Activated CD8-positive, alpha-beta memory T cell treated with anti-CD3 and anti-CD28 coated beads, Interleukin-2, amount 10 ng/mL, durations not matched to agents 7 days and 5 days (primary cell): ENCODE measurements at regions not wholly inside any gene's neighbourhood (a gene's known extent, or its start where the extent isn't known, plus 50 kb on each side); places are given as distances from the start of the nearest gene placed in this dataset.
"Not testable (repeated sequence)": the region's sequence is repeated elsewhere in the genome, so short reads cannot be mapped to it uniquely, and the experiment has no call there.

Experiments
- ATAC-seq: fragments of 150-1000 bp; cut with Tn5 transposase; one replicate; pipeline ENCODE4 v1.10.0; 2021; ENCODE audit warnings: moderate library complexity
- CTCF ChIA-PET: fragments of 350-600 bp; sonication (Branson Sonifier 250); formaldehyde crosslinking; loops from one replicate; lab custom pipeline; 2021; ENCODE audit warnings: antibody characterized with exemption; lab: Charles Lee
- DNase-seq: peaks from one replicate; pipeline ENCODE4 v3.0.0-alpha.2; 2020
- H3K27ac Mint-ChIP-seq: one replicate; pipeline ENCODE4 v1.8.0; 2021; ENCODE audit warnings: mild to moderate bottlenecking, mixed read lengths
- H3K27me3 Mint-ChIP-seq: one replicate; pipeline ENCODE4 v1.8.0; 2021; ENCODE audit warnings: mixed read lengths
- H3K36me3 Mint-ChIP-seq: one replicate; pipeline ENCODE4 v1.8.0; 2021; ENCODE audit warnings: mild to moderate bottlenecking, mixed read lengths
- H3K4me1 Mint-ChIP-seq: one replicate; pipeline ENCODE4 v1.8.0; 2021; ENCODE audit warnings: mixed read lengths
- H3K4me3 Mint-ChIP-seq: one replicate; pipeline ENCODE4 v1.8.0; 2021; ENCODE audit warnings: mild to moderate bottlenecking, moderate library complexity, mixed read lengths
- H3K9me3 Mint-ChIP-seq: one replicate; pipeline ENCODE4 v1.8.0; 2022; ENCODE audit warnings: low read depth, mixed read lengths

DNA sequence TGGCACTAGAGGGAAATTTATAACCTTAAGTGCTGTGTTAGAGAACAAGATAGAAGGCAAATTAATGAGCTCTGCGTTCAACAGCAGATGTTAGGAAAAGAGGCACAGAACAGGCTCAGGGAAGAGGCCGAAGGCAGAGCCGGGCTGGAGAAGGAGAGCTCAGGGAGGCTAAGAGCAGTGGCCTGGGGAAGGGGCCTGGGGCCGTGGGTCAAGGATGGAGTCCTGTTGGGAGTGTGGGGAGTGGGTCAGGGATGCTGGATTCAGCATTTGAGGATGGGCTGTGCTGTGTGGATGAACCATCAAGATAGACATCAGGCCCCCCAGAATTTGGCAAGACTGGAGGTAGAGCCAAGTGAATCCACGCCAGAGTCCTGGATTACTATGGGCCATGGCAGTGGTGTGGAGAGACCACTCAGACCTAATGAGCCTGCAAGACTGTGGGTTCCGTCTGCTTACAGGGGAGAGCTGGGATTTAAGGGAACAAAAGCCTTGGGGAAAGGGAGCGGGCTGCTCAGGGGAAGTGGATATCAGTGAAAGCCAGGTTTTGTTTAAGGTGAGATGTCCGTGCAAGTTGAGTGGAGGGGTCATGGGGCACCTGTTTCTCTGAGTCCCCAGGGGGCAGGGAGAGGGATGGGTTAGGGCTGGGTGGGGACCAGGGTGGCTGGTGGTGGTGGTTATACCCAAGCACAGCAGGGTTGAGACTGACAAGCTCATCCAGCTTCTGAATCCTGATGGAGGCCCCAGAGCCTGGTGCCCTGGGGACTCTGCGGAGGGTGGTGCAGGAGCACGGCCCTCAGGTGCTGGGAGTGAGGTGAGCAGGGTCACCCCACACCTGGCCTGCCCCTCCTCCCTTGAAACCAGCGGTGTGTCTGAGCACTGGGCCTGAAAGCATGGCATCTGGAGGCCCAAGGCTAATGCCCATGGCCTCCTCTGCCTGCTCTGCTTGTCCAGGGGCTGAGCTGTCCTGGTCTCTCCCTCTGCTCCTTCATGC lies 101.7 kb downstream of the BMS1 start:
- CTCF ChIA-PET = no interaction called here
- ATAC-seq = no peak
- Mint-ChIP-seq H3K27ac (no peak overlapping the region), H3K9me3 (peaks cover 7% of the 10 kb centered on the region), H3K36me3 (no peaks in the 10 kb centered on the region), H3K4me1 (no peaks in the 10 kb centered on the region), H3K27me3 (no peaks in the 10 kb centered on the region), H3K4me3 (no peak overlapping the region)
- no peak for DNase-seq

DNA sequence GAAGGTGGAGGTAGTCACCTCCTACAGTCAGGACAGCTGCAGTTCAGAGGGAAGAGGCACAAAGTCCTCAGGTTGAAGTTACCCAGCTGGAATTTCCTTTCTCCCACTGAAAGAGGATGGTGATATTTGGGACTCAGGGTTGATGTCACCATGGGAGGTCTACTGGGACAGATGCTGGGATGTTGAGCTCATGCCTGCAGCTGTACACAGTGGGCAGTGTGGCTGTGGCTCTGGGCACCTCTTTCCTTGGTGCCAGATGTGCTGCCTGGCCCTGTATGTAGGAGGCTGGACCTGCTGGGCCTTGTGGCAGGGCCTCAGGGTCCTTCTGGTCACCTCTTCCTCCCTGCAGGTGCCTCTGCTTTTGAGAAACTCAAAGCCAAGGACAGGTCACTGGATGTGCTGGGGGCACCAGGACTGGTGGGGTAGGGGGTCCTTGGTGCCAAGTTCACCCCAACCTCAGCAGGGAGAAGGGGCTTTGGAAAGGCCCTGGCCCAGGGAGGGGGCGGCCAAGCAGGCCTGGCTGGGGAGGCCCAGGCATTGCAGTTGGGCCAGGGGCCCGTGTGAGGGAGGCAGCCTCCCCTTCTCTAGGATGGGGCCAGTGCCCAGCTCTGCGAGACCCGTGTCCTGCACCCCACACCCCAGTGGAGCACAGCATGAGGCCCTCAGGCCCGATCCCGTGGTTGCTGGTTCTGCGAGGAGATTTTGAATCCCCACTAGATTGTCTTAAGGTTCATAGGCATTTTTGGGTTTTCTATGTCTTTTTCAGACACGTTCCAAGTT lies 103.1 kb downstream of the BMS1 start:
- Mint-ChIP-seq H3K36me3 (no peaks in the 10 kb centered on the region), H3K27me3 (peaks cover 3% of the 10 kb centered on the region), H3K4me1 (no peaks in the 10 kb centered on the region), H3K27ac (no peak overlapping the region), H3K9me3 (peaks cover 7% of the 10 kb centered on the region), H3K4me3 (no peak overlapping the region)
- CTCF ChIA-PET = no interaction called here
- no peak for DNase-seq
- ATAC-seq = no peak

DNA sequence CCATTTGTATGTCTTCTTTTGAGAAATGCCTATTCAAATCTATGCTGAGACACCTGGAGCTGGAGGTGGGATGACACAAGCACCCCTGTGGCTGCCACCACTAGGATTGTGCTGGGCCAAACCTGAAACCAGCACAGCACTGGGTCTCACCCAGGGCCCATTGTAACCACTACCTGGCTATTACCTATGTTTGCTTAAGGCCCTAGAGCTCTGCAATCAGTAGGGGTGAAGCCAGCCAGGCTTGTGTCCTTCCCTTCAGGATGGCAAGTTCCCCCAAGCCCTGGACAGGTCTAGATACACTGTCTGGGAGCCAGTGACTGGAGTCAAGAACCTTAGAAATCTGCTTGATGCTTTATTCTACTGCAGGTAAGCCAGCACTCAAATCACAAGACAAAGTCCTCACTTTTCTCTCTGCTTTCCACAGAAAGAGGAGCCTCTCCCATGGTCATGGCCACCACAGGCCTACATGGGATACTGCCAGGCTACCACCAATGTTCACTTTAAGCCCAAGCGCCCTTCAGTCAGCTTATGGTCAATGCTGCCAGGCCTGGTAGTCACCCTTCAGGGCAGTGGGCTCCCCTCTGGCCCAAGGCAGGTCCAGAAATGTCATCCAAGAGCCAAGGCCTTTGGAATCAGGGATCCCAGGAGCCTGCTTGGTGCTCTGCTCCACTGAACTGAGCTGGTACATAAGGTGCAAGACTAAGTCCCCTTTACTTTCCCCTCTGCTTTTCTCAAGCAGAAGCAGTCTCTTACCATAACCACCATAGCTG lies 105.3 kb downstream of the BMS1 start:
- no peak for DNase-seq
- no peaks in the 10 kb centered on the region for H3K9me3 Mint-ChIP-seq
- CTCF ChIA-PET = no interaction called here

DNA sequence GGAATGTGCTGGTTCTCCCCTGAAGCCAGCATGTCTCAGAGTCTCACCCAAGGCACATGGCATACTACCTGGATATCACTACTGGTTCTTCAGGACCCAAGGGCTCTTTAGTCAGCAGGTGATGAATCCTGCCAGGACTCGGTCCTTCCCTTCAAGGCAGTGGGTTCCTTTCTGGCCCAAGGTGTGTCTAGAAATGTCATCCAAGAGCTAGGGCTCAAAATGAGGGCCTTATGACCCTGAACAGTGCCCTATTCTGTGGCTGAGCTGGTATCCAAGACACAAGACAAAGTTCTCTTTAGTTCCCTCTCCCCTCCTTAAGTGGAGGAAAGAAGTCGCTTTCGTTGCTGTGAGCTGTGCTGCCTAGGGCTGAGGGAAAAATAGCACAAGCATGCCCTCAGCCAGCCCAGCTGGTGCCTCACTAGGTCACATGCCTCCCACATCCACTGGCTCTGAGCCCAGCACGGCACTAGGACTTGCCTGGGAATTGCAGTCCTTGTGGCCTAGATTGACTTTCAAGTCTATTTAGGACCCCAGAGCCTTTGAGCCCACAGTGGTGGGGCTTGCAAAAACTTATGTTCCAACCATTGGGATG lies 106.0 kb downstream of the BMS1 start:
- Mint-ChIP-seq H3K27me3 (peaks cover 10% of the 10 kb centered on the region), H3K9me3 (no peaks in the 10 kb centered on the region), H3K4me1 (no peaks in the 10 kb centered on the region), H3K36me3 (no peaks in the 10 kb centered on the region), H3K27ac (no peak overlapping the region), H3K4me3 (no peak overlapping the region)
- CTCF ChIA-PET = no interaction called here
- no peak for ATAC-seq
- DNase-seq = no peak

More for the DNA sequence above, 105.3 kb downstream of the BMS1 start:
- Mint-ChIP-seq H3K27ac (no peak overlapping the region), H3K27me3 (peaks cover 8% of the 10 kb centered on the region), H3K4me1 (no peaks in the 10 kb centered on the region), H3K36me3 (no peaks in the 10 kb centered on the region), H3K4me3 (no peak overlapping the region)
- ATAC-seq = no peak

DNA sequence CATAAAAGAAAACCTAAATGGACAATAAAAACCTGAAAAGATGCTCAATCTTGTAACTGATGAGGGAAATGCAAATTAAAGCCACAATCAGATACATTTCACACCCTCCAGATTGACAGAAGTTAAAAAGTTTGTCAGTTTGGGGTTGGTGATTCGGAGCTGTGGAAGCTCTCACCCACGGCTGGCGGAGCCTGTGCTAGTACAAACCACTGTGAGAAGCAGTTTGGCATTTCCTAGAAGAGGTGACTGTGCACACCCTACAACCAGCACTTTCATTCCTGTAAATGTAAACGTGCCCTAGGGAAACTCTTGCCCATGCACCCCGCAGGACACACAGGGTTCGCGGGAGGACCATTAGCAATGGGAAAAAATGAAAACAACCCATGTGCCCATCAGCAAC lies 114.1 kb downstream of the BMS1 start:
- Mint-ChIP-seq H3K4me3 (no peak overlapping the region), H3K36me3 (peaks cover 1% of the 10 kb centered on the region), H3K9me3 (peaks cover 4% of the 10 kb centered on the region), H3K4me1 (peaks cover 9% of the 10 kb centered on the region), H3K27me3 (peaks cover 38% of the 10 kb centered on the region), H3K27ac (no peak overlapping the region)
- CTCF ChIA-PET = no interaction called here
- ATAC-seq (no peak), DNase-seq (no peak)

DNA sequence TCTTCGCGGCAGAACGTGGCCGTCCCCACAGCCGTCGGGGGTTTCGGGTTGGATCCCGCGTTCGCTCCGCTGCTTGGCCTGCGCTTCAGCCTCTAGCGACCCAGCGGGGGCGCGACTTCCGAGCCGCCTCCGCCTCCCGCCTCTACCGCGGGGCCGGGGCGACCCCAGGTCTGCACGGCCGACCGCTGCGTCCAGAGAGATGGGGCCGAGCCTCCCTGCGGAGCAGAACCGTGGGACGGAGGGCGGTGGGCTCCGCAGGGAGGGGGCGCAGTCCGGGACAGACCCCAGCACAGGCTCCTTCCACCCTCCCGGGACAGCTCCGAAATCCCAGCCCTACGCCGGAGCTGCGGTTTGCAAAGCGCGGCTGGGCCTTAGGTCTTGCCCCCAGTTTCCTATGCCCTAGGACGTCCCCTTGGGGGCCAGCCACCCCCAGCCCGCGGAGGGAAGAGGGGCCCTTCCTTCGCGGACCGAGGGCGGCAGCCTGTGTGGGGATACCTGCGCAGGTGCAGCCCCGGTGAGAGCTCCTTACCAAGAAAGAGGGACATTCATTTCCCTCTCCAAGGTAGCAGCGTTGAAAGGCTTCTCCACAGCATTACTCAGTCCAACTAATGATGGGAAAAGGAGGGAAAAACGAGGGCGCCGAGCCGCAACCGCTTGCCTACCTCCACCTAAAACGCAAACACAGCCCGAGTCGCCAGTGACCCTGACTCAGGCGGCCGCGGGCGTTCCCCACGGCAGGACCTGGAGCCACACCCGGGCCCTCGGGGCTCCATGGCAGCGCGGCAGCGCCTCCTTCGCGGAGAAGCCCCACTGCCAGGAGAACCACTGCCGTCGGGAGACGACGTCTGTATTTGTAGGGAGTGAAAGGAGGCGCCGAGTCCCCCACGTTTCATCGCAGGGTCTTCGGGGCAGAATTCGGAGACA lies 115.7 kb downstream of the BMS1 start:
- Mint-ChIP-seq H3K27me3 (peaks cover 34% of the 10 kb centered on the region), H3K36me3 (peaks cover 1% of the 10 kb centered on the region), H3K4me1 (peaks cover 9% of the 10 kb centered on the region), H3K27ac (no peak overlapping the region), H3K4me3 (no peak overlapping the region), H3K9me3 (peaks cover 4% of the 10 kb centered on the region)
- CTCF ChIA-PET = no interaction called here
- DNase-seq = no peak
- ATAC-seq = no peak

DNA sequence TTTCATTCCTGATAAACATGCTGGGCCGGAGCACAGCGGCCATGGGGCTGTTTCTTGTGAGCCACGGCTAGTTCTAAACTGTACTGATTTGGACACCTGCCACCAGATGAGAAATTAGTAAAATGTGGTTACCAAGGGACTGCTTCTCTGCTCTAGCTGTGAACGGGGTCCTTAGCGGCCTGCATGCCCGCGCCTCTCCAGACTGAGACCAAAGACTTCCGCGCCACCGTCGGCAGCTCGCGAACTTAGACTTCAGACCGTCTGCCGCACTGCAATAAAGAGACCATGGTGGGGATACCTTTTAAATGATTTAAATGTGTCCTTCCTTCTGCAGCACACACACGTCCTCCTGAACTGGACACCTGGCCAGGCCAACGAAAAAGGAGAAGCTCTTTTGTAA lies 116.4 kb downstream of the BMS1 start:
- peaks cover 4% of the 10 kb centered on the region for H3K9me3 Mint-ChIP-seq
- DNase-seq (no peak), ATAC-seq (no peak)
- no peak overlapping the region for H3K4me3 Mint-ChIP-seq
- CTCF ChIA-PET = no interaction called here
- H3K36me3 Mint-ChIP-seq = peaks cover 1% of the 10 kb centered on the region
- peaks cover 9% of the 10 kb centered on the region for H3K4me1 Mint-ChIP-seq
- no peak overlapping the region for H3K27ac Mint-ChIP-seq
- peaks cover 34% of the 10 kb centered on the region for H3K27me3 Mint-ChIP-seq

DNA sequence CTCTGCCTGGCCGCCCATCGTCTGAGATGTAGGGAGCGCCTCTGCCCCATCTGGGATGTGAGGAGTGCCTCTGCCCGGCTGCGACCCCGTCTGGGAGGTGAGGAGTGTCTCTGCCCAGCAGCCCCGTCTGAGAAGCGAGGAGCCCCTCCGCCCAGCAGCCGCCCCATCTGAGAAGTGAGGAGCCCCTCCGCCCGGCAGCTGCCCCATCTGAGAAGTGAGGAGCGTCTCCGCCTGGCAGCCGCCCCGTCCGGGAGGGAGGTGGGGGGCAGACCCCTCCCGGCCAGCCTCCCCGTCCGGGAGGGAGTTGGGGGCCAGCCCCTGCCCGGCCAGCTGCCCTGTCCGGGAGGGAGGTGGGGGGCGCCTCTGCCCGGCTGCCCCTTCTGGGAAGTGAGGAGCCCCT lies 117.8 kb downstream of the BMS1 start:
- H3K36me3 Mint-ChIP-seq, ATAC-seq, H3K4me1 Mint-ChIP-seq, H3K9me3 Mint-ChIP-seq, DNase-seq, H3K27ac Mint-ChIP-seq, H3K4me3 Mint-ChIP-seq, CTCF ChIA-PET: not testable (repeated sequence)
- H3K27me3 Mint-ChIP-seq = peaks cover 33% of the 10 kb centered on the region

DNA sequence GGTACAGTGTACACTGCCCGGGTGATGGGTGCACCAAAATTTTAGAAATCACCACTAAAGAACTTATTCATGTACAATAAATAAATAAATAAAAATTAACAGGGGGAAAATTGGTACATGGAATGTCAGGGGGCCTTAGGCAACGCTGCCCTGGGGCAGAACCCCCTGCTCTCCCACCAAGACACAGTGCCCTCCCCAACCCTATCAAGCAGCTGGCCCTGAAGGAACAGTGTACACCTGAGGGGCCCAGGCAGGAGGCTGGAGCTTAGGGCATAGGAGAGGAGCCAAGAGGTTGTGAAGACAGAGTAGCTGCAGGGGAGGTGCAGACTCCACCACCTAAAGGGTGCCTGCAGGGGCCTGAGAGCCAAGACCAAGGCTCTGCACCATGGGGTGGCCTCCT lies 128.8 kb downstream of the BMS1 start:
- Mint-ChIP-seq H3K9me3 (peaks cover 2% of the 10 kb centered on the region), H3K27me3 (peaks cover 7% of the 10 kb centered on the region), H3K27ac (no peak overlapping the region), H3K4me1 (no peaks in the 10 kb centered on the region), H3K4me3 (no peak overlapping the region), H3K36me3 (no peaks in the 10 kb centered on the region)
- CTCF ChIA-PET = no interaction called here
- DNase-seq = no peak
- ATAC-seq = no peak

DNA sequence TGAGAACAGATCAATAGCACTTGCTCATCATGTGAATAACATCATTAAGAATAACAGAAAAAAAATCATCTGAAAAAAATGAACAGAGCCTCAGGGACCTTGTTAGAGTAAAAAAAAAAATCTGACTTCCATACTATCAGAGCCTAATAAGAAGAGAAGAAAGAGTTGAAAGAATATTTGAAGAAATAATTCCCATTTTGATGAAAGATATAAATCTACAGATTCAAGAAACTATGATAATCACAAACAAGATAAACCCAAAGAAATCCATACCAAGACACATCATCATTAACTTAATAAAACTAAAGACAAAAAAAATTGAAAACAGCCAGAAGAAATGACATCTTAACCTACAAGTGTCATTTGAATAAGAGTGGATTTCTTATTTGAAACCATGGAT lies 134.4 kb downstream of the BMS1 start:
- Mint-ChIP-seq H3K4me1 (no peaks in the 10 kb centered on the region), H3K36me3 (no peaks in the 10 kb centered on the region), H3K9me3 (peaks cover 2% of the 10 kb centered on the region), H3K27ac (no peak overlapping the region), H3K4me3 (no peak overlapping the region), H3K27me3 (peaks cover 2% of the 10 kb centered on the region)
- DNase-seq = no peak
- no peak for ATAC-seq
- CTCF ChIA-PET = no interaction called here

DNA sequence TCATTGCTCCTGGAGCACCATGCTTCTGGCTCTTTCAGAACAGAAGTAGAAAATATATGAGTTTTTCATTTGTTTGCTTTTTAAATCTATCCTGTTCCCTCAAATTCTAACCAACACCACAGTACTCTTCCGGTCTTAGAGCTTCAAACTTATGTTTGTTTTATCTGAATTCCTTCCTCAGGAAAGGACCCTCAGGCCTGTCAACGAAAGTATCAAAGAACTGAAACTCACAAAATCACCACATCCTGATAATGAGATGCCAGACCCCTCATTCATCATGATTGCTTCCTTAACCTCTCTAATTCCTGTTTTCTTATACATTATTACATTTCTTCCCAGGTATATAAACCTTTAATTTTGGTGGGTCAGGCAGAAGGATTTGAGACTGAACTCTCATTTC lies 135.2 kb downstream of the BMS1 start:
- DNase-seq = no peak
- no peak overlapping the region for H3K27ac Mint-ChIP-seq

DNA sequence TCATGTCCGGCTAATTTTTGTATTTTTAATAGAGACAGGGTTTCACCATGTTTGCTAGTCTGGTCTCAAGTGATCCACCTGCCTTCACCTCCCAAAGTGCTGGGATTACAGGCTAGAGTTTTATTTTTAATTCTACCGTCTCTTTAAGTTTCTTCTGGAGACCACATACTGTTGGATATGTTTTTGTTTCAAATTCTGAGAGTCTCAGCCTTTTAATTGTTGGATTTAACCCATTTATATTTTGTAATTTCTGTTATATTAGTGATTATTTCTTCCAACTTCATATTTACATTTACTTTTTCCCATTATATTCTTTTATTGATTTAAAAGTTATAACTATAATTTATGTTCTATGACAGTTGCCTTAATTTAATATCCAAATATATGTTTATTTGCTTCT lies 139.4 kb downstream of the BMS1 start:
- Mint-ChIP-seq H3K4me1 (no peaks in the 10 kb centered on the region), H3K27ac (no peak overlapping the region), H3K9me3 (no peaks in the 10 kb centered on the region), H3K4me3 (no peak overlapping the region), H3K27me3 (peaks cover 11% of the 10 kb centered on the region), H3K36me3 (no peaks in the 10 kb centered on the region)
- CTCF ChIA-PET = no interaction called here
- DNase-seq (no peak), ATAC-seq (no peak)

More for the DNA sequence above, 135.2 kb downstream of the BMS1 start:
- Mint-ChIP-seq H3K36me3 (no peaks in the 10 kb centered on the region), H3K27me3 (peaks cover 4% of the 10 kb centered on the region), H3K4me1 (no peaks in the 10 kb centered on the region), H3K9me3 (peaks cover 2% of the 10 kb centered on the region), H3K4me3 (no peak overlapping the region)
- CTCF ChIA-PET = no interaction called here
- no peak for ATAC-seq
